ENCODE measurements at regions not wholly inside any gene's neighbourhood (a gene's known extent, or its start where the extent isn't known, plus 50 kb on each side); places are given as distances from the start of the nearest gene placed in this dataset.
A peak's percentile ranks its signal among the peaks of the same experiment; 100 is the strongest.

- no peaks in the 10 kb centered on the region for H3K27me3 ChIP-seq
- H3K27ac ChIP-seq, result no peak overlapping the region
- no peaks in the 10 kb centered on the region for H3K36me3 ChIP-seq
- no peaks in the 10 kb centered on the region for H3K4me1 ChIP-seq
- no peak overlapping the region for H3K4me3 ChIP-seq
- H3K9me3 ChIP-seq, result no peaks in the 10 kb centered on the region
- intact Hi-C loops (cut with DNase I; ENCODE audit: low total_unique reads), result no loop called here
- DNase-seq (ENCODE audit: low spot score in 2 of 2), result no peak
- TF ChIP-seq CTCF (IDR thresholded peaks at IDR 0.05), result no peak
- no peak for TF ChIP-seq POLR2A (IDR thresholded peaks at IDR 0.05)
Measured at GRCh38 chr2:74740395-74740740, 86.3 kb downstream of the SEMA4F start.

- TF ChIP-seq POLR2A (IDR thresholded peaks at IDR 0.05) (no peak), POLR2AphosphoS5 (IDR thresholded peaks at IDR 0.05) (no peak), CTCF (IDR thresholded peaks at IDR 0.05) (no peak)
- H3K4me3 ChIP-seq, result no peak overlapping the region
- no peak overlapping the region for H3K27ac ChIP-seq
- intact Hi-C loops (cut with DNase I; ENCODE audit: low total_unique reads), result no loop called here
- DNase-seq (ENCODE audit: low spot score in 2 of 2), result peak in 1 of 2 donors; percentile 23
- H3K9me3 ChIP-seq, result no peaks in the 10 kb centered on the region
- no peaks in the 10 kb centered on the region for H3K36me3 ChIP-seq
- H3K27me3 ChIP-seq, result no peaks in the 10 kb centered on the region
- no peaks in the 10 kb centered on the region for H3K4me1 ChIP-seq
Measured at GRCh38 chr2:74740741-74741431, 86.8 kb downstream of the SEMA4F start.

GRCh38 chr2:74741629-74742028 lies 87.6 kb downstream of the SEMA4F start:
- no peak overlapping the region for H3K4me3 ChIP-seq
- intact Hi-C loops (cut with DNase I; ENCODE audit: low total_unique reads), result no loop called here
- no peaks in the 10 kb centered on the region for H3K9me3 ChIP-seq
- H3K27me3 ChIP-seq, result no peaks in the 10 kb centered on the region
- H3K36me3 ChIP-seq, result no peaks in the 10 kb centered on the region
- no peak overlapping the region for H3K27ac ChIP-seq
- H3K4me1 ChIP-seq, result no peaks in the 10 kb centered on the region
- DNase-seq (ENCODE audit: low spot score in 2 of 2), result no peak
- TF ChIP-seq CTCF (IDR thresholded peaks at IDR 0.05) (no peak), POLR2AphosphoS5 (IDR thresholded peaks at IDR 0.05) (no peak), POLR2A (IDR thresholded peaks at IDR 0.05) (no peak)

- TF ChIP-seq CTCF (IDR thresholded peaks at IDR 0.05), result no peak
- TF ChIP-seq POLR2AphosphoS5 (IDR thresholded peaks at IDR 0.05), result no peak
- TF ChIP-seq POLR2A (IDR thresholded peaks at IDR 0.05), result no peak
- no peak overlapping the region for H3K4me3 ChIP-seq
- no peak overlapping the region for H3K27ac ChIP-seq
- no peak for DNase-seq (ENCODE audit: low spot score in 2 of 2)
- H3K9me3 ChIP-seq, result no peaks in the 10 kb centered on the region
- no peaks in the 10 kb centered on the region for H3K4me1 ChIP-seq
- no peaks in the 10 kb centered on the region for H3K36me3 ChIP-seq
- no peaks in the 10 kb centered on the region for H3K27me3 ChIP-seq
- intact Hi-C loops (cut with DNase I; ENCODE audit: low total_unique reads), result no loop called here
Measured at GRCh38 chr2:74742471-74742870, 88.4 kb downstream of the SEMA4F start.

- intact Hi-C loops (cut with DNase I; ENCODE audit: low total_unique reads), result no loop called here
- no peak for DNase-seq (ENCODE audit: low spot score in 2 of 2)
Measured at GRCh38 chr2:74743039-74743438, 89.0 kb downstream of the SEMA4F start.

GRCh38 chr2:74743778-74744177 lies 89.7 kb downstream of the SEMA4F start:
- DNase-seq (ENCODE audit: low spot score in 2 of 2), result no peak
- Histone ChIP-seq H3K4me1 (no peaks in the 10 kb centered on the region), H3K4me3 (no peak overlapping the region), H3K27ac (no peak overlapping the region), H3K27me3 (no peaks in the 10 kb centered on the region), H3K36me3 (no peaks in the 10 kb centered on the region), H3K9me3 (no peaks in the 10 kb centered on the region)
- intact Hi-C loops (cut with DNase I; ENCODE audit: low total_unique reads), result no loop called here
- TF ChIP-seq CTCF (IDR thresholded peaks at IDR 0.05) (no peak), POLR2A (IDR thresholded peaks at IDR 0.05) (no peak), POLR2AphosphoS5 (IDR thresholded peaks at IDR 0.05) (no peak)

More at GRCh38 chr2:74743039-74743438, 89.0 kb downstream of the SEMA4F start:
- no peak overlapping the region for H3K27ac ChIP-seq
- no peaks in the 10 kb centered on the region for H3K4me1 ChIP-seq
- H3K4me3 ChIP-seq, result no peak overlapping the region
- no peak for TF ChIP-seq POLR2A (IDR thresholded peaks at IDR 0.05)
- no peaks in the 10 kb centered on the region for H3K27me3 ChIP-seq
- no peaks in the 10 kb centered on the region for H3K36me3 ChIP-seq
- no peaks in the 10 kb centered on the region for H3K9me3 ChIP-seq

All from breast epithelium (tissue), 4 donors.